Adrenal gland (tissue), 9 donors: ENCODE measurements at regions not wholly inside any gene's neighbourhood (a gene's known extent, or its start where the extent isn't known, plus 50 kb on each side); places are given as distances from the start of the nearest gene placed in this dataset.

Experiments used
- DNase-seq, 7 donors: peaks; one replicate each; pipeline ENCODE4 v3.0.0-alpha.2; 2019 to 2020
- H3K27ac ChIP-seq, 5 donors: fragments of 200-600 bp; sonication (generic) in 4 of 5; 1 replicate in 3 of 5; 2 replicates in 2 of 5; pipeline versions ENCODE4 v1.5.1 to v1.8.0; 2016 to 2020; ENCODE audit warnings: mild to moderate bottlenecking in 1 of 5
- H3K27me3 ChIP-seq: fragments of 200-600 bp; 2 replicates; pipeline ENCODE4 v1.8.0; 2021
- H3K36me3 ChIP-seq, 2 donors: fragments of 200-600 bp; replicated peaks in 1 of 2; 1 replicate in 1 of 2; 2 replicates in 1 of 2; pipeline versions ENCODE4 v1.5.1 to v1.8.0; 2018 to 2022
- H3K4me1 ChIP-seq, 2 donors: fragments of 200-600 bp; replicated peaks in 1 of 2; 1 replicate in 1 of 2; 2 replicates in 1 of 2; pipeline versions ENCODE4 v1.5.1 to v1.8.0; 2018 to 2021
- H3K4me3 ChIP-seq, 4 donors: fragments of 200-600 bp; sonication (generic) in 3 of 4; one replicate each; pipeline ENCODE4 v1.5.1; 2016 to 2018
- H3K9me3 ChIP-seq, 3 donors: fragments of 200-600 bp; sonication (generic) in 1 of 3; replicated peaks in 1 of 3; 1 replicate in 2 of 3; 2 replicates in 1 of 3; pipeline versions ENCODE4 v1.5.1 to v1.8.0; 2016 to 2021
- POLR2A ChIP-seq, 2 donors: fragments of 450-650 bp; IDR thresholded peaks; one replicate each; pipeline ENCODE4 v1.6.1; 2017; ENCODE audit warnings: antibody characterized with exemption in 2 of 2, mild to moderate bottlenecking in 2 of 2, moderate library complexity in 1 of 2
- WGBS, 4 donors: extraction: QIAGEN DNeasy Blood & Tissue Kit in 2 of 4; methylation state at CpG; one replicate each; pipeline versions ENCODE4 v1.1.5 to v1.1.7; 2013 to 2017; 5-methylcytosine and 5-hydroxymethylcytosine counted together
- intact Hi-C, 2 donors: fragments of 100-400 bp; cut with DNase I; formaldehyde crosslinking; loops; one replicate each; pipeline versions ENCODE4 v1.14.1 to v1.15.0; 2022 to 2023
- TF ChIP-seq, protein P1 (sequence below), 6 experiments: fragments of 450-650 bp in 4 of 6; fragments of 200-600 bp in 2 of 6; sonication (generic) in 1 of 6; IDR thresholded peaks; 1 replicate in 5 of 6; 2 replicates in 1 of 6; pipeline versions ENCODE4 v1.5.1 to v1.8.0; 2016 to 2021; ENCODE audit warnings: antibody characterized with exemption in 6 of 6, mild to moderate bottlenecking in 2 of 6, moderate library complexity in 1 of 6
- donor health status: healthy with polysubstance abuse.
- donor health status: Bipolar disorder and iron deficiency.
- donor health status: DM: yes; HTN: yes; CAD: no.
- donor health status: DM: no; HTN: no; CAD: no.
- donor health status: DM: no; HTN: no; CAD: no.

GRCh38 chr1:74830766-74831165 lies 97.8 kb downstream of the TYW3 start:
- intact Hi-C loops: no loop called here
- no peaks in the 10 kb centered on the region for H3K9me3 ChIP-seq
- TF ChIP-seq POLR2A (IDR thresholded peaks at IDR 0.05): no peak
- TF ChIP-seq, protein P1, sequence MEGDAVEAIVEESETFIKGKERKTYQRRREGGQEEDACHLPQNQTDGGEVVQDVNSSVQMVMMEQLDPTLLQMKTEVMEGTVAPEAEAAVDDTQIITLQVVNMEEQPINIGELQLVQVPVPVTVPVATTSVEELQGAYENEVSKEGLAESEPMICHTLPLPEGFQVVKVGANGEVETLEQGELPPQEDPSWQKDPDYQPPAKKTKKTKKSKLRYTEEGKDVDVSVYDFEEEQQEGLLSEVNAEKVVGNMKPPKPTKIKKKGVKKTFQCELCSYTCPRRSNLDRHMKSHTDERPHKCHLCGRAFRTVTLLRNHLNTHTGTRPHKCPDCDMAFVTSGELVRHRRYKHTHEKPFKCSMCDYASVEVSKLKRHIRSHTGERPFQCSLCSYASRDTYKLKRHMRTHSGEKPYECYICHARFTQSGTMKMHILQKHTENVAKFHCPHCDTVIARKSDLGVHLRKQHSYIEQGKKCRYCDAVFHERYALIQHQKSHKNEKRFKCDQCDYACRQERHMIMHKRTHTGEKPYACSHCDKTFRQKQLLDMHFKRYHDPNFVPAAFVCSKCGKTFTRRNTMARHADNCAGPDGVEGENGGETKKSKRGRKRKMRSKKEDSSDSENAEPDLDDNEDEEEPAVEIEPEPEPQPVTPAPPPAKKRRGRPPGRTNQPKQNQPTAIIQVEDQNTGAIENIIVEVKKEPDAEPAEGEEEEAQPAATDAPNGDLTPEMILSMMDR (IDR thresholded peaks at IDR 0.05): no peak
- DNase-seq: no peak
- no peaks in the 10 kb centered on the region for H3K4me1 ChIP-seq
- H3K27me3 ChIP-seq: no peaks in the 10 kb centered on the region
- H3K27ac ChIP-seq: no peak overlapping the region
- WGBS, 4 donors: 51 to 70% (median 62%) methylated on average over 2 of the region's 2 CpGs
- no peaks in the 10 kb centered on the region for H3K36me3 ChIP-seq
- no peak overlapping the region for H3K4me3 ChIP-seq

GRCh38 chr1:74834261-74834660 lies 101.3 kb downstream of the TYW3 start:
- TF ChIP-seq, protein P1 (IDR thresholded peaks at IDR 0.05): no peak
- TF ChIP-seq POLR2A (IDR thresholded peaks at IDR 0.05): no peak
- intact Hi-C loops: no loop called here
- Histone ChIP-seq H3K36me3 (no peaks in the 10 kb centered on the region), H3K27me3 (no peaks in the 10 kb centered on the region), H3K4me3 (no peak overlapping the region), H3K27ac (no peak overlapping the region), H3K4me1 (no peaks in the 10 kb centered on the region), H3K9me3 (no peaks in the 10 kb centered on the region)
- DNase-seq: no peak

- H3K4me3 ChIP-seq: no peak overlapping the region
- H3K27me3 ChIP-seq: no peaks in the 10 kb centered on the region
- H3K9me3 ChIP-seq: no peaks in the 10 kb centered on the region
- no peaks in the 10 kb centered on the region for H3K36me3 ChIP-seq
- no peak overlapping the region for H3K27ac ChIP-seq
- DNase-seq: no peak
- no peaks in the 10 kb centered on the region for H3K4me1 ChIP-seq
- intact Hi-C loops: no loop called here
- 77 to 94% (median 83%) methylated on average over 2 of the region's 2 CpGs for WGBS, 4 donors
- TF ChIP-seq, protein P1 (IDR thresholded peaks at IDR 0.05): no peak
- TF ChIP-seq POLR2A (IDR thresholded peaks at IDR 0.05): no peak
Measured at GRCh38 chr1:74835051-74835450, 102.1 kb downstream of the TYW3 start.

DNA sequence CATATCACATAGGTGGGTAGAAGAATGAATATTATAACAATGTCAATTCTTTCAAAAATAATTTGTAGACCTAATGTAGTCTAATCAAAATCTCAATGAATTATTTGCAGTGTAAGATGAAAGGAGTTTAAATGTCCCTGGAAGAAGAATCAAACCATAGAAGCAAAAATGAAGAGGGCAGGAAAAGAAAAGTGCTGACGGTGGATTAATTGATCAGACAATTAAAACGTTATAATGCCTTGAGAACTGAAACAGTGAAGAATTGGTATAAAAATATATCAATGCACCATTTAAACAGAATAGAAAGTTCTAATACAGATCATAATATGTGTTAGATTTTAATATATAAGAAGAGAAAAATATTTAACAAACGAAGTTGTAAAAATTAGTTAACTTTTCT lies 109.8 kb downstream of the TYW3 start:
- H3K27ac ChIP-seq: no peak overlapping the region
- WGBS, 4 donors: 57 to 72% (median 65%) methylated on average over 3 of the region's 3 CpGs
- H3K36me3 ChIP-seq: no peaks in the 10 kb centered on the region

More for the DNA sequence above, 109.8 kb downstream of the TYW3 start:
- no peak for DNase-seq
- intact Hi-C loops: no loop called here
- H3K4me1 ChIP-seq: no peaks in the 10 kb centered on the region
- TF ChIP-seq POLR2A (IDR thresholded peaks at IDR 0.05): no peak
- TF ChIP-seq, protein P1 (IDR thresholded peaks at IDR 0.05): no peak
- H3K9me3 ChIP-seq: no peaks in the 10 kb centered on the region
- H3K27me3 ChIP-seq: no peaks in the 10 kb centered on the region
- H3K4me3 ChIP-seq: no peak overlapping the region
